GM12878 (cell line): ENCODE measurements at regions not wholly inside any gene's neighbourhood (a gene's known extent, or its start where the extent isn't known, plus 50 kb on each side); places are given as distances from the start of the nearest gene placed in this dataset.

Experiments
- ASH2L ChIP-seq: fragments of 300-600, 200-600 bp; sonication (generic); IDR thresholded peaks from 2 replicates; pipeline ENCODE4 v1.6.1; 2017; ENCODE audit warnings: low read depth, mild to moderate bottlenecking, borderline replicate concordance
- BHLHE40 ChIP-seq, 2 experiments: fragments of 450-650 bp in 1 of 2; IDR thresholded peaks; 2 replicates each; pipeline ENCODE4 v1.6.1; 2011 to 2017; ENCODE audit warnings: low read depth in 2 of 2, borderline replicate concordance in 1 of 2, improper control_type of control experiment in 1 of 2, low read length in 1 of 2, mild to moderate bottlenecking in 1 of 2
- KAT2A ChIP-seq: conservative IDR thresholded peaks from 2 replicates; pipeline ENCODE4 v1.6.1; 2011; ENCODE audit warnings: low read depth, low read length; ENCODE audit not compliant: control insufficient read depth
- SREBF1 ChIP-seq: IDR thresholded peaks from 2 replicates; pipeline ENCODE4 v1.6.1; 2012; ENCODE audit warnings: mild to moderate bottlenecking, low read length
- YY1 ChIP-seq: IDR thresholded peaks from 2 replicates; pipeline ENCODE4 v1.6.1; 2011; ENCODE audit warnings: low read depth, mild to moderate bottlenecking, low read length

DNA sequence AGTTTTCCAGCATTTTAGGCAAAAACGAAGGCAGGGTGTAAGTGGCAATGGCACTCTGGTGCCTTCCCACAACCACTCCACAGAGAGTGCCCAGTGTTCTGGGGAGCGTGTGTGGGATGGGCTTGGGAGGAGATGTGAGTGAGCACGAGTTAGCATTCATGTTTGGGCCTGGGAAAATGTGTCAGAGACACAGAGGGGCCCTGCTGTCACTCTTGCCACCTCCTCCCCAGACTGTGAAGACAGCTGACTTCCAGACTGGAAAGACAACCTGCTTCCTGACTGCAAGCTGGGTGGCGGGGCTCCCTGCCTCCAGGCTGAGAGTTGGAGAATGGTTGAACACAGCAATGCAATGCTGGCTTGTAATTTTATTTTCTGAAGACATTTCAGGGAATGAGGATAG, 454.5 kb upstream of the ZMIZ1 start:
- no peak for TF ChIP-seq YY1
- no peak for TF ChIP-seq KAT2A
- no peak for TF ChIP-seq ASH2L
- TF ChIP-seq BHLHE40 (IDR thresholded peaks at IDR 0.05; ENCODE audit: borderline replicate concordance in 1 of 2, low read depth in 2 of 2, low read length in 1 of 2) = no peak
- TF ChIP-seq SREBF1 = no peak
